SK-N-SH (cell line): ENCODE measurements at regions not wholly inside any gene's neighbourhood (a gene's known extent, or its start where the extent isn't known, plus 50 kb on each side); places are given as distances from the start of the nearest gene placed in this dataset.
A peak's percentile ranks its signal among the peaks of the same experiment; 100 is the strongest.

ENCODE experiments used
- CTCF ChIA-PET: fragments of 300-600, 350-600 bp; formaldehyde crosslinking; extraction: SDS; loops from one replicate; lab custom pipeline; 2021; lab: Yijun Ruan, JAX
- POLR2A ChIA-PET: fragments of 350-600 bp; sonication (Branson Sonifier 250); formaldehyde crosslinking; extraction: SDS; loops from one replicate; lab custom pipeline; 2020; ENCODE audit warnings: antibody characterized with exemption, inconsistent platforms; lab: Yijun Ruan, JAX
- DNase-seq: peaks from one replicate; pipeline ENCODE4 v3.0.0; 2012
- H2AFZ ChIP-seq: fragments of 200-600 bp; sonication (generic); 2 replicates; pipeline ENCODE4 v1.8.1; 2016; ENCODE audit warnings: antibody characterized with exemption, mild to moderate bottlenecking, low read depth
- H3F3A ChIP-seq: fragments of 200-600 bp; sonication (generic); replicated peaks from 2 replicates; pipeline ENCODE3; 2016; ENCODE audit warnings: antibody characterized with exemption, mild to moderate bottlenecking; ENCODE audit not compliant: insufficient read depth
- H3K27ac ChIP-seq, 2 experiments: fragments of 200-500 bp in 1 of 2; fragments of 200-600 bp in 1 of 2; sonication (Bioruptor generic) in 1 of 2; sonication (generic), shearing (Covaris generic) in 1 of 2; 2 replicates each; pipeline versions ENCODE4 v1.5.1 to v1.6.1; 2014 to 2016; ENCODE audit warnings: low read depth in 2 of 2, inconsistent platforms in 1 of 2, low read length in 1 of 2, mild to moderate bottlenecking in 1 of 2, mixed read lengths in 1 of 2
- H3K27me3 ChIP-seq: fragments of 200-600 bp; sonication (generic), shearing (Covaris generic); 2 replicates; pipeline ENCODE4 v1.6.1; 2016; ENCODE audit warnings: mixed run types; ENCODE audit not compliant: insufficient read depth
- H3K36me3 ChIP-seq, 2 experiments: fragments of 200-500 bp in 1 of 2; fragments of 200-600 bp in 1 of 2; sonication (Bioruptor generic) in 1 of 2; sonication (generic) in 1 of 2; replicated peaks in 1 of 2; 2 replicates each; pipeline versions ENCODE3 to v1.5.1; 2014 to 2016; ENCODE audit warnings: low read length in 1 of 2, mild to moderate bottlenecking in 1 of 2; ENCODE audit not compliant: insufficient read depth in 2 of 2, control insufficient read depth in 1 of 2
- H3K4me1 ChIP-seq, 2 experiments: fragments of 200-500 bp in 1 of 2; fragments of 200-600 bp in 1 of 2; sonication (Bioruptor generic) in 1 of 2; sonication (generic), shearing (Covaris generic) in 1 of 2; 2 replicates each; pipeline versions ENCODE4 v1.5.1 to v1.6.1; 2014 to 2016; ENCODE audit warnings: low read depth in 1 of 2, low read length in 1 of 2, mixed run types in 1 of 2; ENCODE audit not compliant: insufficient read depth in 2 of 2, control insufficient read depth in 1 of 2
- H3K4me2 ChIP-seq: fragments of 200-600 bp; sonication (generic), shearing (Covaris generic); 2 replicates; pipeline ENCODE4 v1.6.1; 2017; ENCODE audit warnings: mixed run types
- H3K4me3 ChIP-seq, 2 experiments: fragments of 200-500 bp in 1 of 2; fragments of 200-600 bp in 1 of 2; sonication (Bioruptor generic) in 1 of 2; sonication (generic), shearing (Covaris generic) in 1 of 2; 2 replicates each; pipeline versions ENCODE4 v1.5.1 to v1.8.1; 2014 to 2016; ENCODE audit warnings: low read depth in 2 of 2, inconsistent platforms in 1 of 2, low read length in 1 of 2, mild to moderate bottlenecking in 1 of 2, mixed read lengths in 1 of 2, moderate library complexity in 1 of 2
- H3K79me2 ChIP-seq: fragments of 200-600 bp; sonication (generic); 2 replicates; pipeline ENCODE4 v1.8.1; 2017; ENCODE audit warnings: mild to moderate bottlenecking; ENCODE audit not compliant: insufficient read depth
- H3K9ac ChIP-seq: fragments of 200-600 bp; sonication (generic); 2 replicates; pipeline ENCODE4 v1.6.1; 2017; ENCODE audit warnings: mixed run types
- H3K9me2 ChIP-seq: fragments of 200-600 bp; sonication (generic); 2 replicates; pipeline ENCODE4 v1.6.1; 2017; ENCODE audit warnings: mixed run types
- H3K9me3 ChIP-seq: fragments of 200-600 bp; sonication (generic); 2 replicates; pipeline ENCODE4 v1.6.1; 2017; ENCODE audit warnings: mixed run types, mild to moderate bottlenecking, moderate library complexity
- H4K20me1 ChIP-seq: fragments of 200-600 bp; sonication (generic); 2 replicates; pipeline ENCODE4 v1.6.1; 2017; ENCODE audit warnings: mild to moderate bottlenecking, mixed run types; ENCODE audit not compliant: insufficient read depth
- ELF1 ChIP-seq: IDR thresholded peaks from 2 replicates; pipeline ENCODE4 v1.4.0; 2012
- EZH2phosphoT487 ChIP-seq: fragments of 200-600 bp; sonication (generic); IDR thresholded peaks from 2 replicates; pipeline ENCODE4 v1.6.1; 2017; ENCODE audit warnings: low read depth, mixed run types, mild to moderate bottlenecking, antibody characterized with exemption, moderate library complexity, borderline replicate concordance
- FOXM1 ChIP-seq: IDR thresholded peaks from 2 replicates; pipeline ENCODE4 v1.4.0; 2012; ENCODE audit warnings: low read depth, mild to moderate bottlenecking
- GABPA ChIP-seq: IDR thresholded peaks from 2 replicates; pipeline ENCODE4 v1.4.0; 2012; ENCODE audit warnings: low read depth, mild to moderate bottlenecking
- GATA2 ChIP-seq: sonication (generic); formaldehyde crosslinking; IDR thresholded peaks from 2 replicates; pipeline ENCODE4 v1.5.0; 2020; ENCODE audit warnings: mild to moderate bottlenecking, missing genetic modification reagents
- RAD21 ChIP-seq: IDR thresholded peaks from 2 replicates; pipeline ENCODE4 v1.6.1; 2012; ENCODE audit warnings: mild to moderate bottlenecking, low read length
- RFX5 ChIP-seq: IDR thresholded peaks from 2 replicates; pipeline ENCODE4 v1.6.1; 2012; ENCODE audit warnings: mild to moderate bottlenecking, improper control_type of control experiment, low read length
- RXRA ChIP-seq: IDR thresholded peaks from 2 replicates; pipeline ENCODE4 v1.4.0; 2012; ENCODE audit warnings: low read depth, mild to moderate bottlenecking, borderline replicate concordance
- TAF1 ChIP-seq: IDR thresholded peaks from 2 replicates; pipeline ENCODE4 v1.6.1; 2012; ENCODE audit warnings: low read depth, mild to moderate bottlenecking, low read length, moderate library complexity, borderline replicate concordance
- TEAD4 ChIP-seq: IDR thresholded peaks from 2 replicates; pipeline ENCODE4 v1.4.0; 2012; ENCODE audit warnings: mild to moderate bottlenecking, borderline replicate concordance; ENCODE audit not compliant: insufficient read depth
- USF1 ChIP-seq: IDR thresholded peaks from 2 replicates; pipeline ENCODE4 v1.4.0; 2012; ENCODE audit warnings: low read depth, borderline replicate concordance
- YY1 ChIP-seq: IDR thresholded peaks from 2 replicates; pipeline ENCODE4 v1.4.0; 2012; ENCODE audit warnings: low read depth, mild to moderate bottlenecking
- WGBS: methylation state at CpG from one replicate; pipeline ENCODE4 v1.1.6; 2017; ENCODE audit warnings: low lambda C conversion rate; 5-methylcytosine and 5-hydroxymethylcytosine counted together
- TF ChIP-seq, protein P1 (sequence below): fragments of 150-350 bp; IDR thresholded peaks from 2 replicates; pipeline ENCODE4 v1.6.1; 2017; ENCODE audit warnings: antibody characterized with exemption, low read length, low read depth, borderline replicate concordance
- TF ChIP-seq, protein P2 (sequence below): IDR thresholded peaks from 2 replicates; pipeline ENCODE4 v1.4.0; 2012; ENCODE audit warnings: low read depth

DNA sequence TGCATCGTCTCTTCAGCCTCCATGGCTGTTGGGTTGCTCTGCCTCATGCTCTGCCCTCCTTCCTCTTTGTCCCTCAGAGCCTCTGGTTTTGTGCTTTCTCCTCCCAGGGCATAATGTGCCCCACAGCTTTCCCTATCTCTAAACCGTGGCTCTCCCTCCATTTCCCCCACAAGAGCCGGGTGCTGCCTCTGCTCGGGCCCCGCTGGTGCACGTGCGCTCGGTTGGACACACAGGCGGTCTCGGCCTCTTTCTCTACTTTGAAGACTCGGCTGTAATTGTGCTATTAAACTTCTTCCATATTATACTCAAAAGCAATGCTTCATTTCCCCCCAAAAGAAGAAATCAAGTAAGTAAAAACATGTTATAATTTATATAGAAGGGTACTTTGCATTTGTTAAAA is 109.7 kb upstream of the KLF14 start:
- no peaks in the 10 kb centered on the region for H3K79me2 ChIP-seq
- TF ChIP-seq RXRA (no peak), USF1 (no peak), TAF1 (no peak), RFX5 (no peak)
- TF ChIP-seq, protein P1, sequence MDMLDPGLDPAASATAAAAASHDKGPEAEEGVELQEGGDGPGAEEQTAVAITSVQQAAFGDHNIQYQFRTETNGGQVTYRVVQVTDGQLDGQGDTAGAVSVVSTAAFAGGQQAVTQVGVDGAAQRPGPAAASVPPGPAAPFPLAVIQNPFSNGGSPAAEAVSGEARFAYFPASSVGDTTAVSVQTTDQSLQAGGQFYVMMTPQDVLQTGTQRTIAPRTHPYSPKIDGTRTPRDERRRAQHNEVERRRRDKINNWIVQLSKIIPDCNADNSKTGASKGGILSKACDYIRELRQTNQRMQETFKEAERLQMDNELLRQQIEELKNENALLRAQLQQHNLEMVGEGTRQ: no peak
- TF ChIP-seq, protein P2, sequence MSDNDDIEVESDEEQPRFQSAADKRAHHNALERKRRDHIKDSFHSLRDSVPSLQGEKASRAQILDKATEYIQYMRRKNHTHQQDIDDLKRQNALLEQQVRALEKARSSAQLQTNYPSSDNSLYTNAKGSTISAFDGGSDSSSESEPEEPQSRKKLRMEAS: no peak
- H3K4me2 ChIP-seq: no peak overlapping the region
- H4K20me1 ChIP-seq: no peaks in the 10 kb centered on the region
- H3K9me2 ChIP-seq: no peaks in the 10 kb centered on the region
- H3K4me3 ChIP-seq: no peak overlapping the region
- ChIA-PET CTCF (interaction anchor here (1.1 kb wide), 1 partner anchor 11 kb away, joined by 3 read pairs; no protein-coding TSS in a partner anchor), POLR2A (no interaction called here)
- H2AFZ ChIP-seq: no peak overlapping the region
- no peak overlapping the region for H3K27ac ChIP-seq
- H3F3A ChIP-seq: peaks cover 34% of the 10 kb centered on the region
- no peaks in the 10 kb centered on the region for H3K27me3 ChIP-seq
- H3K36me3 ChIP-seq: no peaks in the 10 kb centered on the region
- H3K9ac ChIP-seq: no peak overlapping the region
- no peak for DNase-seq
- H3K4me1 ChIP-seq: peaks cover 0 to 22% of the 10 kb centered on the region in 2 experiments; a peak in 2 of 4 replicates
- H3K9me3 ChIP-seq: no peaks in the 10 kb centered on the region
- WGBS: 92% methylated on average over 11 of the region's 11 CpGs

DNA sequence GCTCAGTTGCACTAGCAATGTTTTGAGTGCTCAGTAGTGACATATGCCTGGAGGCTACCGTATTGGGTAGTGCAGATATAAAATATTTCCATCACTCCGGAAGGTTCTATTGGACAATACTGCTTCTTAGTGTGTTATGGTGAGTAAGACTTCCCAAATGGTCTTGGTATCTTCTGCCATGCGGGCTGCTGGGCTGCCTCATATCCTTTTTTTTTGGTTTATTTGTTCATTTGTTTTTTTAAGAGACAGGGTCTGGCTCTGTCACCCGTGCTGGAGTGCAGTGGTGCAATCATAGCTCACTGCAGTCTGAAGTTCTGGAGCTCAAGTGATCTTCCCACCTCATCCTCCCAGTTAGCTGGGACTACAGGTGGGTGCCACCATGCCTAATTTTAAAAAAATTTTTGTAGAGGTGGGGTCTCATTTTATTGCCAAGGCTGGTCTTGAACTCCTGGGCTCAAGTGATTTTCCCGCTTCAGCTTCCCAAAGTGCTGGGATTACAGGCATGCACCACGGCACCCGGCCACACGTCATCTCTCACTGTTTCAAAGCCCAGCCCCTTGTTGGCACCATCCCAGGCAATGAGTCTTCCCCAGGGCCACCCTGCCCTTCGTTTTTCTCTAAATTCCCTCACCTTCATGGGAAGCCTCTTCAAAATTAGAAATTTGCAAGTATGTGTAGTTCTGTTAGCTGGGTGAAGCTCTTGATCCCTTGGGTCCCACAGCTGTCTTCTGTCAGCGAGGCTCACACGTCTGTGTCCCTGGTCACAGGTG is 111.0 kb upstream of the KLF14 start:
- TF ChIP-seq GATA2 (no peak), YY1 (no peak), ELF1 (0 out of 2 replicates have a peak, but pooled peaks have one; percentile 4), RAD21 (no peak), FOXM1 (no peak), GABPA (no peak), TEAD4 (no peak), EZH2phosphoT487 (no peak)
- H3K9me3 ChIP-seq: no peaks in the 10 kb centered on the region
- H3K79me2 ChIP-seq: no peaks in the 10 kb centered on the region
- H3K27me3 ChIP-seq: no peaks in the 10 kb centered on the region
- ChIA-PET POLR2A (no interaction called here), CTCF (interaction anchor here (0.7 to 2.2 kb wide), 2 partner anchors 52 to 195 kb away, joined by 3 to 7 read pairs; no protein-coding TSS in a partner anchor)
- no peaks in the 10 kb centered on the region for H4K20me1 ChIP-seq
- peak overlapping the region; percentile 55 for H3K9ac ChIP-seq
- DNase-seq: no peak
- peak overlapping the region in 1 of 2 experiments; percentile 79; a peak in 2 of 4 replicates for H3K27ac ChIP-seq
- peak overlapping the region; percentile 35; the same call in 1 of the 2 replicates for H3K4me2 ChIP-seq
- no peak overlapping the region for H3K4me3 ChIP-seq
- peaks cover 0 to 12% of the 10 kb centered on the region in 2 experiments; a peak in 2 of 4 replicates for H3K4me1 ChIP-seq
- H3F3A ChIP-seq: peaks cover 22% of the 10 kb centered on the region
- H2AFZ ChIP-seq: peak overlapping the region; percentile 54
- no peaks in the 10 kb centered on the region for H3K9me2 ChIP-seq
- 77% methylated on average over 11 of the region's 11 CpGs for WGBS
- H3K36me3 ChIP-seq: no peaks in the 10 kb centered on the region
